ENCODE measurements at regions not wholly inside any gene's neighbourhood (a gene's known extent, or its start where the extent isn't known, plus 50 kb on each side); places are given as distances from the start of the nearest gene placed in this dataset.

GRCh38 chr3:117243657-117244056, 534.1 kb downstream of the TUSC7 start:
- H3K9me3 ChIP-seq, result no peaks in the 10 kb centered on the region
- H3K27ac ChIP-seq, result no peak overlapping the region
- H3K27me3 ChIP-seq (ENCODE audit: low read depth), result no peaks in the 10 kb centered on the region
- no peaks in the 10 kb centered on the region for H3K36me3 ChIP-seq
- intact Hi-C loops (cut with DNase I), result no loop called here
- ATAC-seq (no peak), DNase-seq (no peak)
- H3K4me3 ChIP-seq, result no peak overlapping the region
- TF ChIP-seq CTCF (IDR thresholded peaks at IDR 0.05), result no peak
- H3K4me1 ChIP-seq, result no peaks in the 10 kb centered on the region

GRCh38 chr3:117246771-117247555, 537.4 kb downstream of the TUSC7 start:
- no peak for DNase-seq
- ATAC-seq, result no peak
- H3K4me3 ChIP-seq, result no peak overlapping the region
- no peaks in the 10 kb centered on the region for H3K9me3 ChIP-seq
- H3K27me3 ChIP-seq (ENCODE audit: low read depth), result no peaks in the 10 kb centered on the region
- H3K36me3 ChIP-seq, result no peaks in the 10 kb centered on the region
- TF ChIP-seq CTCF (IDR thresholded peaks at IDR 0.05), result no peak
- H3K27ac ChIP-seq, result no peak overlapping the region
- intact Hi-C loops (cut with DNase I), result no loop called here
- H3K4me1 ChIP-seq, result no peaks in the 10 kb centered on the region

GRCh38 chr3:117248153-117248552, 538.6 kb downstream of the TUSC7 start:
- H3K4me3 ChIP-seq, result no peak overlapping the region
- ATAC-seq, result no peak

GRCh38 chr3:117252208-117252607, 542.6 kb downstream of the TUSC7 start:
- DNase-seq, result no peak
- peak in 1 of 2 donors; percentile 24 for ATAC-seq
- H3K9me3 ChIP-seq, result no peaks in the 10 kb centered on the region
- H3K4me3 ChIP-seq, result no peak overlapping the region
- TF ChIP-seq CTCF (IDR thresholded peaks at IDR 0.05), result no peak
- no peaks in the 10 kb centered on the region for H3K36me3 ChIP-seq
- no peaks in the 10 kb centered on the region for H3K4me1 ChIP-seq
- no peaks in the 10 kb centered on the region for H3K27me3 ChIP-seq (ENCODE audit: low read depth)
- H3K27ac ChIP-seq, result no peak overlapping the region
- intact Hi-C loops (cut with DNase I), result no loop called here

More at GRCh38 chr3:117248153-117248552, 538.6 kb downstream of the TUSC7 start:
- intact Hi-C loops (cut with DNase I), result no loop called here
- Histone ChIP-seq H3K27ac (no peak overlapping the region), H3K9me3 (no peaks in the 10 kb centered on the region), H3K36me3 (no peaks in the 10 kb centered on the region), H3K27me3 (ENCODE audit: low read depth) (no peaks in the 10 kb centered on the region), H3K4me1 (no peaks in the 10 kb centered on the region)
- TF ChIP-seq CTCF (IDR thresholded peaks at IDR 0.05), result no peak
- no peak for DNase-seq

GRCh38 chr3:117252651-117253050, 543.1 kb downstream of the TUSC7 start:
- H3K27ac ChIP-seq, result no peak overlapping the region
- H3K36me3 ChIP-seq, result no peaks in the 10 kb centered on the region
- intact Hi-C loops (cut with DNase I), result no loop called here
- H3K4me3 ChIP-seq, result no peak overlapping the region
- no peak for TF ChIP-seq CTCF (IDR thresholded peaks at IDR 0.05)
- H3K27me3 ChIP-seq (ENCODE audit: low read depth), result no peaks in the 10 kb centered on the region
- ATAC-seq (peak in 1 of 2 donors; percentile 11), DNase-seq (no peak)
- no peaks in the 10 kb centered on the region for H3K4me1 ChIP-seq
- H3K9me3 ChIP-seq, result no peaks in the 10 kb centered on the region

Measured in lower lobe of right lung (tissue), 2 donors.